Endothelial cell (in vitro differentiated cells): ENCODE measurements at regions not wholly inside any gene's neighbourhood (a gene's known extent, or its start where the extent isn't known, plus 50 kb on each side); places are given as distances from the start of the nearest gene placed in this dataset.

Experiments
- DNase-seq: peaks from one replicate; pipeline ENCODE4 v3.0.0; 2021; ENCODE audit warnings: low spot score
- H3K27ac Mint-ChIP-seq: one replicate; pipeline ENCODE4 v1.8.0; 2021; ENCODE audit warnings: mixed read lengths, inconsistent platforms; ENCODE audit not compliant: unreplicated experiment
- H3K27me3 Mint-ChIP-seq: one replicate; pipeline ENCODE4 v1.8.0; 2021; ENCODE audit warnings: mild to moderate bottlenecking, moderate library complexity, mixed read lengths, inconsistent platforms; ENCODE audit not compliant: unreplicated experiment
- H3K36me3 Mint-ChIP-seq: one replicate; pipeline ENCODE4 v1.8.0; 2021; ENCODE audit warnings: mild to moderate bottlenecking, low read depth, mixed read lengths, inconsistent platforms; ENCODE audit not compliant: unreplicated experiment
- H3K4me1 Mint-ChIP-seq: one replicate; pipeline ENCODE4 v1.8.0; 2021; ENCODE audit warnings: mild to moderate bottlenecking, mixed read lengths, inconsistent platforms; ENCODE audit not compliant: unreplicated experiment
- H3K4me3 Mint-ChIP-seq: one replicate; pipeline ENCODE4 v1.8.0; 2021; ENCODE audit warnings: mild to moderate bottlenecking, mixed read lengths, inconsistent platforms; ENCODE audit not compliant: unreplicated experiment
- H3K9me3 Mint-ChIP-seq: one replicate; pipeline ENCODE4 v1.8.0; 2021; ENCODE audit warnings: mixed read lengths, inconsistent platforms; ENCODE audit not compliant: unreplicated experiment
- CTCF ChIP-seq: fragments of 200-600 bp; sonication (generic); IDR thresholded peaks from one replicate; pipeline ENCODE4 v1.5.0; 2021; ENCODE audit warnings: antibody characterized with exemption; ENCODE audit not compliant: unreplicated experiment

DNA sequence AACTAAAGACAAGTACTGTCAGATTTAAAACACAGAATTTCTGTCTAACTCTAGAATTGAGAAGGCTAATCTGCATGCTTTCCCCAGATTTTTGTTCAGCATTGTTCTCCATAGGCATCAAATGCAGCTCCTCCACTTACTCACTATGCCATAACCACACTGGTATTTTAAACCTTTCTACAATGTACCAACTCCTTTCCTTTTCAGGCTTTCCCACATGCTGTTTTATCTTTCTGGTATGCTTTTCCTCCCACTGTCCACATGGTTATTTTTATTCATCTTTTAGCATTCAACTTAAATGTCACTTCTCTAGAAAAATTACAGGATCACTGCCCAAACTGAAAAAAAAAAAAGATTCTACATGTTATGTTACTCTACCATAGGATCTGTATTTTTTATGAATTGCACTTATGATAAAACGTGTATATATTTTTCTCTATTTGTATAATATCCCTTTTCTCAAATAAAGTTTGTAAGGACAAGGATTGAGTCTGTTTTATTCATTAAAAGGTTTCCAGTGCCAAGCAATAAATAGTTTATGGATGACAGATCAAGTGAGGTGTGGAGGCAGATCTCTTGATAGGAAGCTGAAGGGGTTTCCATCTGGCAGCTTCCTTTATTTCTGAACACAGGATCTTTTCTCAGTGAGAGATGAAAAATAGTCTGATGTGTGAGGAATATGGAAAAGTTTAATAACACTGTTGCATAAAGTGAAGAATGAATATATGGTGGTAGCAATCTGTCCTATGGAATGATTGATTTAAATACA, 1064.5 kb downstream of the ZPLD1 start:
- H3K27ac Mint-ChIP-seq, result no peak overlapping the region
- no peaks in the 10 kb centered on the region for H3K4me1 Mint-ChIP-seq
- no peaks in the 10 kb centered on the region for H3K36me3 Mint-ChIP-seq
- no peak overlapping the region for H3K4me3 Mint-ChIP-seq
- H3K9me3 Mint-ChIP-seq, result no peaks in the 10 kb centered on the region
- H3K27me3 Mint-ChIP-seq, result no peaks in the 10 kb centered on the region
- DNase-seq, result no peak
- no peak for TF ChIP-seq CTCF

GRCh38 chr3:103499967-103500366, 1065.2 kb downstream of the ZPLD1 start:
- Mint-ChIP-seq H3K36me3 (no peaks in the 10 kb centered on the region), H3K4me1 (no peaks in the 10 kb centered on the region), H3K9me3 (no peaks in the 10 kb centered on the region), H3K27me3 (no peaks in the 10 kb centered on the region), H3K27ac (no peak overlapping the region), H3K4me3 (no peak overlapping the region)
- TF ChIP-seq CTCF, result no peak
- no peak for DNase-seq

GRCh38 chr3:103510760-103511159, 1075.9 kb downstream of the ZPLD1 start:
- no peak overlapping the region for H3K4me3 Mint-ChIP-seq
- H3K9me3 Mint-ChIP-seq, result no peaks in the 10 kb centered on the region
- H3K4me1 Mint-ChIP-seq, result no peaks in the 10 kb centered on the region
- no peaks in the 10 kb centered on the region for H3K27me3 Mint-ChIP-seq
- TF ChIP-seq CTCF, result no peak
- H3K27ac Mint-ChIP-seq, result no peak overlapping the region
- no peak for DNase-seq
- H3K36me3 Mint-ChIP-seq, result no peaks in the 10 kb centered on the region

GRCh38 chr3:103511891-103512290, 1077.1 kb downstream of the ZPLD1 start:
- H3K4me1 Mint-ChIP-seq, result no peaks in the 10 kb centered on the region
- no peaks in the 10 kb centered on the region for H3K36me3 Mint-ChIP-seq
- no peaks in the 10 kb centered on the region for H3K27me3 Mint-ChIP-seq
- H3K4me3 Mint-ChIP-seq, result no peak overlapping the region
- no peak for DNase-seq
- H3K9me3 Mint-ChIP-seq, result no peaks in the 10 kb centered on the region
- no peak overlapping the region for H3K27ac Mint-ChIP-seq
- no peak for TF ChIP-seq CTCF

- H3K4me1 Mint-ChIP-seq, result no peaks in the 10 kb centered on the region
- H3K27me3 Mint-ChIP-seq, result no peaks in the 10 kb centered on the region
- TF ChIP-seq CTCF, result no peak
- no peak overlapping the region for H3K4me3 Mint-ChIP-seq
- no peaks in the 10 kb centered on the region for H3K9me3 Mint-ChIP-seq
- no peak overlapping the region for H3K27ac Mint-ChIP-seq
- no peak for DNase-seq
- H3K36me3 Mint-ChIP-seq, result no peaks in the 10 kb centered on the region
Measured at GRCh38 chr3:103512595-103512994, 1077.8 kb downstream of the ZPLD1 start.
